ENCODE measurements at regions not wholly inside any gene's neighbourhood (a gene's known extent, or its start where the extent isn't known, plus 50 kb on each side); places are given as distances from the start of the nearest gene placed in this dataset.

- no peak for TF ChIP-seq PYGO2 (tag; IDR thresholded peaks at IDR 0.05)
- no peak for TF ChIP-seq FOXP4 (CRISPR knock-in tag; IDR thresholded peaks at IDR 0.05; ENCODE audit: borderline replicate concordance)
- TF ChIP-seq ZNF764 (CRISPR knock-in tag; IDR thresholded peaks at IDR 0.05; ENCODE audit: low read depth) = no peak
- TF ChIP-seq ZNF518B (CRISPR knock-in tag; IDR thresholded peaks at IDR 0.05) = no peak
Observed at GRCh38 chr10:128310971-128311658, 184.9 kb upstream of the MKI67 start (continued).

- Histone ChIP-seq H3K27me3 (ENCODE audit: control insufficient read depth in 2 of 2, insufficient read depth in 2 of 2, low read length in 2 of 2) (peaks cover 0 to 13% of the 10 kb centered on the region in 2 experiments; a peak in 3 of 5 replicates), H3K36me3 (ENCODE audit: control insufficient read depth, insufficient read depth, low read length) (no peaks in the 10 kb centered on the region), H3K9me1 (ENCODE audit: control insufficient read depth, insufficient read depth, low read length) (no peaks in the 10 kb centered on the region), H3K4me3 (no peak overlapping the region), H3K4me1 (replicated peaks in 1 of 2; ENCODE audit: control insufficient read depth in 2 of 2, insufficient read depth in 2 of 2, low read length in 2 of 2) (no peaks in the 10 kb centered on the region), H2AFZ (ENCODE audit: low read depth, low read length) (no peak overlapping the region), H3K27ac (ENCODE audit: extremely low read depth, low read depth, low read length) (no peak overlapping the region), H3K79me2 (ENCODE audit: control insufficient read depth, insufficient read depth, low read length) (no peaks in the 10 kb centered on the region), H4K20me1 (replicated peaks; ENCODE audit: control insufficient read depth, insufficient read depth, low read length) (no peaks in the 10 kb centered on the region), H3K9me3 (replicated peaks; ENCODE audit: control insufficient read depth, insufficient read depth, low read depth, low read length) (no peaks in the 10 kb centered on the region), H3K9ac (ENCODE audit: insufficient read depth in 1 of 2, low read depth in 2 of 2, low read length in 2 of 2) (no peak overlapping the region), H3K4me2 (ENCODE audit: insufficient read depth, low read length) (no peak overlapping the region)
- DNase-seq (ENCODE audit: extremely low read depth in 1 of 4, low spot score in 3 of 4) (no peak), ATAC-seq (no peak), FAIRE-seq (no peak)
- ChIA-PET CTCF (ENCODE audit: low intra/inter-chr PET ratio) (no interaction called here), POLR2A (no interaction called here)
- WGBS (ENCODE audit: insufficient coverage, low coverage, missing lambda C conversion rate) = 0% methylated on average over 7 of the region's 7 CpGs
- BruUV-seq (replicated peaks) = no TSS peak
- TF ChIP-seq CREB5 (CRISPR knock-in tag; IDR thresholded peaks at IDR 0.05) = no peak
- TF ChIP-seq ZC3H4 (CRISPR knock-in tag; IDR thresholded peaks at IDR 0.05; ENCODE audit: borderline replicate concordance) = no peak
- TF ChIP-seq TCF7 (IDR thresholded peaks at IDR 0.05; ENCODE audit: borderline replicate concordance) = no peak
- TF ChIP-seq SNRNP70 (optimal IDR thresholded peaks at IDR 0.05; ENCODE audit: low read depth, low read length) = no peak
- TF ChIP-seq ZFP1 (CRISPR knock-in tag; IDR thresholded peaks at IDR 0.05) = no peak
- TF ChIP-seq ARID1B (IDR thresholded peaks at IDR 0.05) = no peak
- in situ Hi-C loops (cut with MboI) = no loop called here
- intact Hi-C loops (cut with micrococcal nuclease) = no loop called here
Observed at GRCh38 chr10:128312250-128312649, 186.0 kb upstream of the MKI67 start.

All from K562 (cell line).